Left renal cortex interstitium (tissue), 4 donors: ENCODE measurements at regions not wholly inside any gene's neighbourhood (a gene's known extent, or its start where the extent isn't known, plus 50 kb on each side); places are given as distances from the start of the nearest gene placed in this dataset.

Experiments used
- DNase-seq, 4 donors: peaks; one replicate each; pipeline ENCODE4 v3.0.0-alpha.2; 2013; ENCODE audit warnings: low read depth in 4 of 4, low spot score in 2 of 4, missing footprints in 1 of 4

DNA sequence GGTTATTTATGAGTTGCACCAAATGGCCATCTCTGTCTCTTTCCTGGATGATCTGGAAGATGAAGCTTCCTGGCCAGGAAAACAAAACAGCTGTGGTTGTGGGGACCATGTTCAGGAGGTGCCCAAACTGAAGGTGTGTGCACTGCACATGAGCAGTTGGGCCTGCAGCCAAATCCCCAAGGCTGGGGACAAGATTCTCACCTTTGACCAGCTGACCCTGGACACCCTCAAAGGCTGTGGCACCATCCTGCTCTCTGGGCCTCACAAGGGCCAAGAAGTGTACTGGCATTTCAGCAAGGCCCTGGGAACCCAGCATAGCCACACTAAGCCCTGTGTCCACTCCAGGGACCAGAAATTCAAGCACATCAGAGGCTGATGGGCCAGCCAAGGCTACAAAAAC is 84.2 kb downstream of the KCNRG start:
- DNase-seq, result no peak

- DNase-seq, result no peak
These were observed 86.3 kb downstream of the KCNRG start for GRCh38 chr13:50101590-50101989.

GRCh38 chr13:50104493-50104892 is 89.2 kb downstream of the KCNRG start:
- no peak for DNase-seq

DNA sequence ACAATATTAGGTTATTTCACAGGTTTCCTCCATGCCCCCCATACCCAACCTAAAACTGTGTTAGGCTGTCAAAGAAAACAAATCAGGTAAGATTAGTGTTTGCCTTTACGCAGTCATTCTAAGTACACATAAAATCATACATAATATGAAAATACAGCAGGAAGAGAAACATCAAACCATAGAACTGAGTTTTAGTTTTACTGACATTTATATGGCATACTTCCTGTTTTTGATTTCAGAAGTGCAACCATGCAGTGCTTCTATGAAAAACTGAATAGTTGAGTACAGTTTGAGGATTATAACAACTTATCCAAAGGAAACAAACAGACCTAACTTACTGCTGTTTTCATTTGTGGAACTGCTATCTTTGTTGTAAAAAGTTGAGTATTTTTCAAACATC is 91.3 kb downstream of the KCNRG start:
- DNase-seq, result peak in 1 of 4 donors; percentile 19

DNA sequence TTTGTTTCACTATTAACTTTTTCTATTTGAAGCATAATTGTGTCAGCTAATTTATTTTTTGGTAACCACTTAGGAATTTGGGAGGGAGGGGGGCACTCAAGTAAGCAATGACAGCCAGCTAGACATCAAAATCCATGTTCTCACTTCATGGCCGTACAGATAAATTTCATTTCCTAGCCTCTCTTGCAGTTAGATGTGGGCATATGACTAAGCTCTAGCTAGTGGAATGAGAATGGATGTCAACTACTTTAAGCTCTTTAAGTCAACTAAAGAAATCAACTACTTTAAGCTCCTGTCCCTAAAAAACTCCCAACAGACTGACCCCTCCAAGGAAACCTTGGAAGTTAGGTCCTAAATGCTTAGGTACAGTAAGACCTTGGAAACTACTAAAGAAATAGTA is 92.0 kb downstream of the KCNRG start:
- no peak for DNase-seq

DNA sequence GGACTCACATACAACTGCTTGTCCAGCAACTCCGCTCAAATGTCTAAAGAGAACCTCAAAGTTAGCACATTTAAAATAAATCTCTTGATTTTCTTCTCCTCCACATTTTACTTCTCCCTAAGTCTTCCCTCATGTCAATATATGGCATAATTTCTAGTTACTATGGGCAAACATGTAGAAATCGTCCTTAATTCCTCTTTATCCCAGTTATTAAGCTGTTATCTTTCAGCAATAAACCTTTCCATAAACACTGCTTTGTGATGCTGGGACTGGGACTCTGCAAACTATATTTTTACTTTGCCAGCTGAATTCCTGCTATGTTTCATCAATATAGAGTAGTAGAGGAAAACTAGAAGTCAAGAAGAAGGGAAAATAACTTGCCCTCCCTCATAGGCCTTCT is 99.7 kb downstream of the KCNRG start:
- DNase-seq, result no peak

GRCh38 chr13:50115695-50116094 is 100.5 kb downstream of the KCNRG start:
- DNase-seq, result no peak

GRCh38 chr13:50116430-50116973 is 101.3 kb downstream of the KCNRG start:
- DNase-seq, result no peak

DNA sequence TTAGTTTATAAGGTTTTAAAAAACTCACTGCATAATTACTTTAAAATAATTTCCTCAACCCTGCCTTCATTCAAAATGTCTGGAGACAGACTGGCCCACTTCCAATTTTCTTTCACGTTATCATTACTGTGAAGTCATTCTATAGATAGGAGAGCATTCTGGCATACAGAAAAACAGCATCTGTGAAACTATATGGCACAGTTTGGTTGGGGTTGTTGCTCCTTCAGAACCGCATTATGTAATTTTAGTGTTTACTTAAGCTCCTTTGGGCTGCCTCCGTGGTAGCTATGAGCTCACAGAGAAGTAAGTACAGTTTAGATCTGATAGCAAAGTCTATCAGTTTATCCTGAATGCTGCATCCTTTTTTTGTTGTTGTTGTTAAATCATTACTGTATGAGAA is 104.3 kb downstream of the KCNRG start:
- no peak for DNase-seq

GRCh38 chr13:50122455-50122854 is 107.2 kb downstream of the KCNRG start:
- no peak for DNase-seq

DNA sequence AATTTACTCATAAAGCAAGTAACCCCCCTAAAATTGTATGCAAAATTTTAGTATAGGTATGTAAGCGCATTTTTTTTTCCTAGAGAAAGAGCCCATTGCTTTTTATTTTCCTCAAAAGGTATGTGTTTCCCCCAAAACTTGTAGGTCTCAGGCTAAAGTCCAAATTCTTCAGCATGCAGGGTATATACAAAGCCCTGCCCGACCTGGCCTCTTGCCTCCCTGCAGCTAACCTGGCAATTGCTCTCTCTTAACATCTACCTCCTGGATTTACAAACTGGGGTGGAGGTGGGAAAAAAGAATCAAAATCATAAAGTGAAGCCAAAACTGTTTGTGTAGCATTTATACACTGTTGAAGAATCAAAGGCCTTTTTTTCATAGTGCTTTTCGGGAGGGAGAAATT is 107.8 kb downstream of the KCNRG start:
- no peak for DNase-seq

DNA sequence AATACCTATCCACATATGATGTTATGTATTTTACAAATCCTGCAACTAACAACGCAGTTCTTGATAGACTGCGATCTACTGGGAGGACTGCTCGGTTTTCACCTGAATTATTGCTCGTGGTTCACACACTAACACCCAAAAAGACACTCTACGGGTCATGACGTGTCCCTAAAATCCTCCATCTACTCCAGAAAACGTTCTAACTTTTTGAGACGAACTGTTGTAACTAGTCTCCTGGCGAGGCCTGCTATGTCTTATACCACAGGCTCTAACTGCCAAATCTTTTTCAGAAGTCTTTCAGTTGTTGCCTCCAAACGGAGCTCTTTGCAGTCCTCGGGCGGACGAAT is 108.2 kb downstream of the KCNRG start:
- DNase-seq, result no peak

DNA sequence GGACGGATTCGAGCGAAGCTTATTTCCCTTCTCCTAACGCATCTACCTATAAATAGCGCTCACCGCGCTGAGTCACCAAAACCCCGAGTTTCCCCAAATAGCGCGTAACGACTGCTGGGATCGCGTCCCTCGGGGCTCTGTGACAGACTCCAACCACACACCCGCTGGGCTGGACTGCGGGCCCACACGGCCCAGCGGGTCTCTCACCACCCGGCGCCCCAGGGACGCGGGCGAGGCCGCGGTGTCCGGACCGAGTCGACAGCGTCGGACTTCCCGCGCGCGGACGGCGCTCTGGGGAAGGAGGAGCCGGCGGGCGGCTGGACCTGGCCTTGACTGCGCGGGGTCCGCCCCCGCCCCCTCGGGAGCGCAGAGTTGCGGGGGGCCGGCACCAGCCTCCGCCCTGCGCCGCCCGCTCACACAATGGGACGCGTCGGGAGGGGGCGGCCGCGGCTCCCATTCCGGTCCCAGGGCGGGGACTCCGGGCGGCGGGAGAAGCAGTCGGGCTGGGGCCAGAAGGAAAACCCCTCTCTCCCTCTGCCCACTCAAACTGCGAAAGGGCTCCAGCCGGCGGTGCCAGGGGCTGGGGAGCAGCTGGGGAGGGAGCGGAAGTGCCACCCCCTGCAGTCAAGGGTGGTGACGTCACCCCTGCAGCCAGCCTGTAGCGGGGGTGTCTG is 108.8 kb downstream of the KCNRG start:
- DNase-seq, result peak; percentile 79 to 89 (median 83)

- peak in 2 of 4 donors; percentile 75 to 76 for DNase-seq
These were observed 109.5 kb downstream of the KCNRG start for GRCh38 chr13:50124536-50125303.

DNA sequence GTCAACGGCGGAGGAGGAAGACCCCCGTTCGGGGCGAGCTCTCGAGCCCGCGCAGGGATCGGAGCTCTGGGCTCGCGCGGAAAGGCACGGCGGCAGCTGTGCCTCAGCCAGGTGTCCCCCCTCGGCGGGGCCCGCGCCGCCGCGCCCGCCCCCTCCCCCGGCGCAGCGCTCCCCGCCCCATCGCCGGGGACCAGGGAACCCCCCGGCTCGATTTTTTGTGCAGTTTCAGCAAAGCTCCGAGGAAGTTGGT is 110.0 kb downstream of the KCNRG start:
- DNase-seq, result no peak

GRCh38 chr13:50125554-50126262 is 110.5 kb downstream of the KCNRG start:
- peak in 3 of 4 donors; percentile 59 to 76 (median 71) for DNase-seq

DNA sequence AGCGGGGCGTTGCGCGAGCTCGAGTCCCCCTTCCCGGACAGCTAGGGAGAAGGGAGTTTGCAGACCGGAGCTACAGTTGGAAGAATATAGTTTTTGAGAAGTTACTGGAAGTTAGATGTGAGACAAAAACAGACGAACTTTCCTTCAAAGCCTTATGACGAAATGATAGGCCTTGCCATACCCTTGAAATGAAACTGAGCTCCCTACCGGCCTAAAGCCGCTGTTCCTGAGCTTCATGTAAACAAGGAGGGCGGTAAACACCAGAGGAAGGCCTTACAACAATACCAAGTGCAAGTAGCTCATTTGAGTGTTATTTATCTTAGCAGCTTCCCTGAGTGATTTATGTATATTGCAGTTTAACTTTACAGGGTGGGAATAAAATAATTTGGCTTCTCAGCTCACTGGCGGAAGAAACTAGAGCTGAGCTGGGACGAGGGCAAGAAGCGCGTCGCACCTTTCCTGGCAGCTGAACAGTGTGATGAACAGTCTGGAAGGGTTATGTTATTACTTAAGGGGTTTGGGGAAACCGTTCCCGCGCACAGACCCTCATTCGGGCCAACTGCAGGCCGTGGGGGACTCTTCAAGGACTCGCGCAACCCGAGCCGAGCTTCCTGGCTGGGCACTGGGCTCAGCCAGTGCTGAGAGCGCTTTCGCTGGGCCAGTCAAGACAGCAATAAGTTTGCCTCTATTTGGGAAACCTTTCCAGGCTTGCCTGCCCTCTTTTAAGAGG is 111.2 kb downstream of the KCNRG start:
- peak in 3 of 4 donors; percentile 37 to 71 (median 46) for DNase-seq

- DNase-seq, result peak in 3 of 4 donors; percentile 37 to 46 (median 41)
These were observed 111.9 kb downstream of the KCNRG start for GRCh38 chr13:50126993-50127725.

DNA sequence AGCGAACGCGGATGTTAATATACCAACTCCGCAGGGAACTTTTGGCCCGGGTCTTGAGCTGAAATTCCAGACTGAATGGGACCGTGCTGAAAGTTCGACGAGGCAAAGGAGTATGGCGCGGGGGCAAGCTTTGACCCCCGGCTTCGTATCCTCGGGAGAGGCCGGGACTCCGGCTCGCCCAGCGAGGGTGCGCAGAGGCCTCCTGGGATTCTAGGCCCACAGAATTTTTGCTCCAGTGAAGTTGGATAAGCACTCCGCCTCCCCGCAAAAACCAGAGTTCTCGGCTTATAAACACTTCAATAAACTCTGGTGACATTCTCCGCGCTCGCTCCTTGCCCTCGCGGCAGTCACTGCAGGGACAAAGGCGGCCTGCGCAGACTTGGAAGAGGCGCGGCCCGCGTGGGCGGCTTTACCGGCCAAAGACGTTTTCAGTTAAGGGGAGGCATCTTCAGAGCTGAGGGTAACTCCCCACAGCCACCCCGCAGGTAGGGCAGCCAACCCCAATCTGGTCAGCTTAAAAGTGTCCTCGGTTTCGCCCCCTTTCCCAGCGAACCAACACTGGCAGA is 112.6 kb downstream of the KCNRG start:
- DNase-seq, result peak in 3 of 4 donors; percentile 27 to 48 (median 37)

GRCh38 chr13:50128428-50128931 is 113.2 kb downstream of the KCNRG start:
- DNase-seq, result peak in 1 of 4 donors; percentile 36
